Osteocyte (in vitro differentiated cells): ENCODE measurements at regions not wholly inside any gene's neighbourhood (a gene's known extent, or its start where the extent isn't known, plus 50 kb on each side); places are given as distances from the start of the nearest gene placed in this dataset.

Experiments
- DNase-seq: peaks from one replicate; pipeline ENCODE4 v3.0.0; 2021; ENCODE audit warnings: mixed read lengths; ENCODE audit not compliant: unreplicated experiment; ENCODE audit errors: extremely low spot score
- H3K27ac Mint-ChIP-seq: one replicate; pipeline ENCODE4 v1.8.0; 2021; ENCODE audit warnings: mild to moderate bottlenecking, mixed read lengths; ENCODE audit not compliant: unreplicated experiment
- H3K27me3 Mint-ChIP-seq: one replicate; pipeline ENCODE4 v1.8.0; 2021; ENCODE audit warnings: mixed read lengths; ENCODE audit not compliant: unreplicated experiment
- H3K36me3 Mint-ChIP-seq: one replicate; pipeline ENCODE4 v1.8.0; 2021; ENCODE audit warnings: mixed read lengths; ENCODE audit not compliant: unreplicated experiment
- H3K4me1 Mint-ChIP-seq: one replicate; pipeline ENCODE4 v1.8.0; 2021; ENCODE audit warnings: mixed read lengths; ENCODE audit not compliant: unreplicated experiment
- H3K4me3 Mint-ChIP-seq: one replicate; pipeline ENCODE4 v1.8.0; 2021; ENCODE audit warnings: mild to moderate bottlenecking, moderate library complexity, mixed read lengths; ENCODE audit not compliant: unreplicated experiment
- H3K9me3 Mint-ChIP-seq: one replicate; pipeline ENCODE4 v1.8.0; 2021; ENCODE audit warnings: mixed read lengths; ENCODE audit not compliant: unreplicated experiment
- TF ChIP-seq, protein P1 (sequence below): fragments of 200-600 bp; sonication (generic); IDR thresholded peaks from 2 replicates; pipeline ENCODE4 v1.5.0; 2021; ENCODE audit warnings: antibody characterized with exemption, mild to moderate bottlenecking, moderate library complexity

DNA sequence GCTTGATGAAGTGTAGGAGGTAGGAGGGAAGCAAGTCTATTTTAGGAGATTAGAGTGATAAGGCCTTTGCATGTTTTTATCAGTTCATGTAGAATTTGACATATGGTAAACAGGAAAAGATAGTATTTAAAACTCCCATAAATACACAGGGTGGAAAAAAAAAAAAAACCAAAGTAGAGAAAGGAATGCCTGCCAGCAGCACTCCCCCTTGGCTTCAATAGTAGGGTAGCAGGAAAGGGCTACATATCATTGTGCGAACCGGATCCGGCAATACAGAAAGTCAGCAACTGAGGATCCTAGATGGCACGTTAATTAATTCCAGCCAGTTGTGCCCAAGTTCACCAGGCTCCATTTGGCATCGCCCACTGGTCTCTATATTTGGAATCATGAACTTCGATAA is 159.6 kb upstream of the SMIM21 start:
- Mint-ChIP-seq H3K9me3 (peaks cover 20% of the 10 kb centered on the region), H3K27ac (no peak overlapping the region), H3K4me3 (no peak overlapping the region), H3K4me1 (no peaks in the 10 kb centered on the region), H3K27me3 (no peaks in the 10 kb centered on the region), H3K36me3 (no peaks in the 10 kb centered on the region)
- no peak for DNase-seq
- TF ChIP-seq, protein P1, sequence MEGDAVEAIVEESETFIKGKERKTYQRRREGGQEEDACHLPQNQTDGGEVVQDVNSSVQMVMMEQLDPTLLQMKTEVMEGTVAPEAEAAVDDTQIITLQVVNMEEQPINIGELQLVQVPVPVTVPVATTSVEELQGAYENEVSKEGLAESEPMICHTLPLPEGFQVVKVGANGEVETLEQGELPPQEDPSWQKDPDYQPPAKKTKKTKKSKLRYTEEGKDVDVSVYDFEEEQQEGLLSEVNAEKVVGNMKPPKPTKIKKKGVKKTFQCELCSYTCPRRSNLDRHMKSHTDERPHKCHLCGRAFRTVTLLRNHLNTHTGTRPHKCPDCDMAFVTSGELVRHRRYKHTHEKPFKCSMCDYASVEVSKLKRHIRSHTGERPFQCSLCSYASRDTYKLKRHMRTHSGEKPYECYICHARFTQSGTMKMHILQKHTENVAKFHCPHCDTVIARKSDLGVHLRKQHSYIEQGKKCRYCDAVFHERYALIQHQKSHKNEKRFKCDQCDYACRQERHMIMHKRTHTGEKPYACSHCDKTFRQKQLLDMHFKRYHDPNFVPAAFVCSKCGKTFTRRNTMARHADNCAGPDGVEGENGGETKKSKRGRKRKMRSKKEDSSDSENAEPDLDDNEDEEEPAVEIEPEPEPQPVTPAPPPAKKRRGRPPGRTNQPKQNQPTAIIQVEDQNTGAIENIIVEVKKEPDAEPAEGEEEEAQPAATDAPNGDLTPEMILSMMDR, result no peak

DNA sequence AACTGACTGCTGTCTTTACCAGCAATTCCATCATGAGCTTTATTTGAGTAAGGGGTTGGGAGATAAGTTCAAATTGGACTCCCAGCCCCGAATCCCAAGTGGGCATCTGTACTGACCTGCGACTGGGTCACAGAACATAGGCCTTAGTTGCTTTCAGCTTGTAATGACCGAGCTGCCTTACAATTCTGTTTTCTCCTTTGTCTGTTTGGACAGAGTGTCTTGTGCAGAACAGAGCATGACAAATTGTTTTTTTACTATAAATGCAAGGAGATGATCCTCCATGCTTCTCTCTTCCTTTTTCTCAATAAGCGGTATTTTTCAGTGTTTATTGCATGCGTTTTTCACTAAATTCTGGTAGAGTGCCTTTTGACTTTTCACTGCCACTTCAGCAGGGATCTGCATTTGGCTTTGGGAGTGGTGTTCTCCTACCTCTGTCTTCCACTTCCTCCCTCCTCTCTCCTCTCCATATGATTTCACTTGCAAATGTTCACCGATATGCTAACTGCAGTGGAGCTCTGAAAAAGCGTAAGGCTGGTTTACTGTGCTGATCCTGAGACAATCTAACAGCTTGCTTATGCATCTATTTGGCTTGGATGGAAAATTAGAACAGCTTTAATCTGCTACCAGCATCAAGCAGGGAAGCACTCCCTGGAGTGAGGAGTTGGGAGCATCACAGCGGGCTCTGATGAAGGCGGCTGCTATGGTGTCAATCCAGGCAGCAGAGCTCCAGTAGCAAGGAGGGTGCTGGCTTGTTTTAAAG is 158.8 kb upstream of the SMIM21 start:
- TF ChIP-seq, protein P1, result no peak
- H3K27me3 Mint-ChIP-seq, result no peaks in the 10 kb centered on the region
- H3K4me1 Mint-ChIP-seq, result no peaks in the 10 kb centered on the region
- H3K4me3 Mint-ChIP-seq, result no peak overlapping the region
- no peak for DNase-seq
- no peaks in the 10 kb centered on the region for H3K36me3 Mint-ChIP-seq
- H3K9me3 Mint-ChIP-seq, result peaks cover 12% of the 10 kb centered on the region
- no peak overlapping the region for H3K27ac Mint-ChIP-seq

DNA sequence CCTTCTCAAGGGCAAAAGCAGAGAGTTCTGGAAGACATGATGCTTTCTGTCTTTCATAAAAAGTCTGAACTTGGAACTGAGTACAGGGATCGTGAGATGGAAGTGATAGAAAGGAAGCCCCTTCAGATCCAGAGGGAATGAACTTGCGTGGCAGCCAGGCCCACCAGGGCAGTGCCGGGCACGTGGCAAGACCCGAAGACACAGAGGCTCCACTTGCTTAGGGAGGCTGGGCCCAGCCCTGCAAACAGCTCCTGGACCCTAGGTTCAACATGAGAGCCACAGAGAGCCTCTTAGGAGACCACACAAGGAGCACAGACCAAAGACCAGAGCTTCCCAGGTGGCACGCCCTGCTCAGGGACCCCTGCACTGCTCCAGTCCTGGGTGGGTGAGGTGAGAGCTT is 155.4 kb upstream of the SMIM21 start:
- Mint-ChIP-seq H3K4me3 (no peak overlapping the region), H3K4me1 (no peaks in the 10 kb centered on the region), H3K27ac (no peak overlapping the region), H3K27me3 (peaks cover 2% of the 10 kb centered on the region), H3K9me3 (peaks cover 6% of the 10 kb centered on the region), H3K36me3 (no peaks in the 10 kb centered on the region)
- DNase-seq, result no peak
- TF ChIP-seq, protein P1, result no peak

DNA sequence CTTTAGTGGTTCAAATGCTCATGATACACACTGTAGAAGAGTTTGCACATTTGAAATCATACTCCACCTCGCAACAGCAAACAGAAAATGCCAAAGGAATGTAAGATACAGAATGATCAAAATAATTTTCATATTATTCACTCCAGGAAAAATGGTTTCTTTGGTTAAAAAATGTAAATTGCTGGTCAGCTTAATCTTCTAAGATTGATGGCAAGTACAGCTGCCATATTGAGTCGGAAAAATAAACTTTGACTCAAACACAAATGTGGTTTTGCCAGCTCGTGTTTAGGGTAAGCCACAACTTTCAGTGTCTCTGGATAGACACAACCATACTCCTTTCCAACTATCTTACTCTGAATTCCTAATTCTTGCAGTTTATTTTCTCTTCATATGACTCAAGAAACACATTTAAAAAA is 154.9 kb upstream of the SMIM21 start:
- TF ChIP-seq, protein P1, result no peak
- Mint-ChIP-seq H3K27me3 (peaks cover 2% of the 10 kb centered on the region), H3K4me3 (no peak overlapping the region), H3K36me3 (no peaks in the 10 kb centered on the region), H3K9me3 (peaks cover 6% of the 10 kb centered on the region), H3K27ac (no peak overlapping the region), H3K4me1 (no peaks in the 10 kb centered on the region)
- DNase-seq, result no peak

DNA sequence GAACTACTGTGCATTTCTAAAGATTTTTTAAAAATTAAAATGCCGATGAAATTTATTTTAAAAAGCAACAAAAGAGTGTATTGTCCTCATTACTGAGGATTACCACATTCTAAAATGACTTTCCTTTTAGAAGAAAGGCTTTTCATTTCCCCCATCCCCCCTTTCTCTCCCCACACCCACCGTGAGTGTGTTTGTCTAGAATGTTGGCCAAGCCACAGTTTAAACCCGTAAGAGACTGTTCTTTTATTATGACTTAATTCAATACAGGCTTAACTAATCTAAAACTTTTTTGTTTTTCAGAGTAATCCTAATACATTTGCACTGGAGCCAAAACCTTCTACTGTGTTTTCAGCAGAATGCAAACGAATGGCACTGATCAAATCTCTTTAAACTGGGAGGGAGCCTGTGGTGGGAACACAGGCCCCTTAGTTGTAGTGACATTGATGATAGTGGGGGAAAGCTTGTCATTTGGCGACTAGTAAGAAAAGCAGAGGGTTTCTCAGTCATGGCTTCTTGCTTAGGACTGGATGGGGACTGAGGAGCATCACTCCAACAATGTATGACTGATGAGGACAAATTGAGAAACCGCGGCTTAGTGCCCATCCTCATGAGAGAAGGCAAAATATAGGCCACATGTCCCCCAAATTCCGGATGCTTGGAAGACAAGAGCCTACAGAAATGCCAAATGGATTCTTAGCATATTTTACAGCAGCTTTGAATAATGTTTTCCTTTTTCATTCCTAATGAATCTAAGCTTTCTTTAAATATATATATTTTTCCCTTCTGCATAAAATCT is 154.0 kb upstream of the SMIM21 start:
- H3K27ac Mint-ChIP-seq, result no peak overlapping the region
- no peak overlapping the region for H3K4me3 Mint-ChIP-seq
- no peak for DNase-seq
- H3K36me3 Mint-ChIP-seq, result no peaks in the 10 kb centered on the region
- H3K4me1 Mint-ChIP-seq, result no peaks in the 10 kb centered on the region
- H3K27me3 Mint-ChIP-seq, result peaks cover 2% of the 10 kb centered on the region
- TF ChIP-seq, protein P1, result no peak
- H3K9me3 Mint-ChIP-seq, result peaks cover 3% of the 10 kb centered on the region
